ENCODE measurements at regions not wholly inside any gene's neighbourhood (a gene's known extent, or its start where the extent isn't known, plus 50 kb on each side); places are given as distances from the start of the nearest gene placed in this dataset.

DNA sequence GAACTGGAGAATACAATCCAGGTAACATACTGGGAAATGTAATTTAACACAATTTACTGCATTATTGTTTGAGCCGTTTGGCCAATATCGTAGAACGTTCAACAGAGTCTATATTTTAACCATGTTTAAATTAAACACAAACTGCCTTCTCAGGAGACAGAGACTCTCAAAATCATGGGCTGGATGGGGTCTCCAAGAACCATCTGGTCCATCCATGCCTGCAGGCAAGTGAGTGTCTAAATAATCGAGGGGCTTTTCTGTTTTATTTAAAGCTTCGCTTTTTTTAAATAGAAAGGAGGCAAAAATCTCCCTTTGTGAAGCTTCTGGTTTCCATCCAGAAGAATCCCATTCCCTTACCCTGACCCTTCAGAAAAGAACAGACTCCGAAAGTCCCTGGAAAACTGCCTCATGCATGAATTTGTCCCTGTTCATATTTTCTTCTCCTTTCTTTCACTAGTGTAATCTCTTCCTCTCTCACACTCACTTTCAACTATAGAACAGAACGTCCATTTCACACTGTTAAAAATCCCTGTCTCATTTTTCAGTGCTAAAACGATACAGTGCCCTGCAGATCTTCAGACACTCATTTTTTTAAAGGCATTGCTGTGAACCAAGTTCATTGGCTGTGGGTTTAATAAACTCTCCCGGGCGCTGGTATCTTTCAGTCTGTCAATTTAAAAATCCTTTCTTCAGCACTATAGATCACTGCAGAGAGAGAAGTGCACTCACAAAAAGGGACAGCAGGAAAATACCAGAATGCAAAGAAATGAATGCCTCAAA is 111.4 kb upstream of the TOM1L1 start:
- TF ChIP-seq, protein P1, sequence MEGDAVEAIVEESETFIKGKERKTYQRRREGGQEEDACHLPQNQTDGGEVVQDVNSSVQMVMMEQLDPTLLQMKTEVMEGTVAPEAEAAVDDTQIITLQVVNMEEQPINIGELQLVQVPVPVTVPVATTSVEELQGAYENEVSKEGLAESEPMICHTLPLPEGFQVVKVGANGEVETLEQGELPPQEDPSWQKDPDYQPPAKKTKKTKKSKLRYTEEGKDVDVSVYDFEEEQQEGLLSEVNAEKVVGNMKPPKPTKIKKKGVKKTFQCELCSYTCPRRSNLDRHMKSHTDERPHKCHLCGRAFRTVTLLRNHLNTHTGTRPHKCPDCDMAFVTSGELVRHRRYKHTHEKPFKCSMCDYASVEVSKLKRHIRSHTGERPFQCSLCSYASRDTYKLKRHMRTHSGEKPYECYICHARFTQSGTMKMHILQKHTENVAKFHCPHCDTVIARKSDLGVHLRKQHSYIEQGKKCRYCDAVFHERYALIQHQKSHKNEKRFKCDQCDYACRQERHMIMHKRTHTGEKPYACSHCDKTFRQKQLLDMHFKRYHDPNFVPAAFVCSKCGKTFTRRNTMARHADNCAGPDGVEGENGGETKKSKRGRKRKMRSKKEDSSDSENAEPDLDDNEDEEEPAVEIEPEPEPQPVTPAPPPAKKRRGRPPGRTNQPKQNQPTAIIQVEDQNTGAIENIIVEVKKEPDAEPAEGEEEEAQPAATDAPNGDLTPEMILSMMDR (IDR thresholded peaks at IDR 0.05; ENCODE audit: unreplicated experiment) = no peak
- no peaks in the 10 kb centered on the region for H3K9me3 Mint-ChIP-seq (ENCODE audit: unreplicated experiment)
- no peaks in the 10 kb centered on the region for H3K36me3 Mint-ChIP-seq (ENCODE audit: insufficient read depth, unreplicated experiment)
- BruUV-seq (replicated peaks) = no TSS peak
- CTCF ChIA-PET = no interaction called here
- intact Hi-C loops (cut with micrococcal nuclease) = no loop called here
- POLR2A ChIA-PET = interaction anchor here (0.5 kb wide), 1 partner anchor 15 kb away, joined by 3 read pairs; no protein-coding TSS in a partner anchor
- no peak overlapping the region for H3K27ac Mint-ChIP-seq (ENCODE audit: low read depth, unreplicated experiment)
- H3K27me3 Mint-ChIP-seq (ENCODE audit: insufficient read depth, unreplicated experiment) = no peaks in the 10 kb centered on the region
- DNase-seq (ENCODE audit: unreplicated experiment) = no peak
- H3K4me1 Mint-ChIP-seq (ENCODE audit: insufficient read depth, unreplicated experiment) = no peaks in the 10 kb centered on the region
- H3K4me3 Mint-ChIP-seq (ENCODE audit: unreplicated experiment) = no peak overlapping the region

DNA sequence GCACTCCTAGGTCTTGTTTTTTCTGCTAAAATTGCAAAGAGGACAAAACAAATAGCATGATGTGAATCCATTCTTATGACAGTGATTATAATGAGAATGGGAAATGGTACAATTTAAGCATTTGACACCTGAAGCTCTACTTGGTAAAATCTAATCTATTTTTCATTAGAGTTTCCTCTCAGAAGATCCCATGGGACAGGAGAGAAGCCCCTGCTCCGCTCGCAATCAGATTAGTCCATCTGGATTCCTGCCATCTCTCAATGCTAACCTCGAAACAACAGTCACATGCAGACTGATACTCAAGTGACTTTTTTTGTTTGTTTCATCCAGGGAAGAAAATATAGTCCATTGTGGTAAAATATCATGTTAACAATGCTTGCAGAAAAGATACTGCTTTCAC is 107.4 kb upstream of the TOM1L1 start:
- Mint-ChIP-seq H3K27me3 (ENCODE audit: insufficient read depth, unreplicated experiment) (no peaks in the 10 kb centered on the region), H3K4me1 (ENCODE audit: insufficient read depth, unreplicated experiment) (no peaks in the 10 kb centered on the region), H3K36me3 (ENCODE audit: insufficient read depth, unreplicated experiment) (no peaks in the 10 kb centered on the region), H3K9me3 (ENCODE audit: unreplicated experiment) (no peaks in the 10 kb centered on the region), H3K27ac (ENCODE audit: low read depth, unreplicated experiment) (no peak overlapping the region), H3K4me3 (ENCODE audit: unreplicated experiment) (no peak overlapping the region)
- no peak for DNase-seq (ENCODE audit: unreplicated experiment)
- no TSS peak for BruUV-seq (replicated peaks)
- POLR2A ChIA-PET = no interaction called here
- TF ChIP-seq, protein P1 (IDR thresholded peaks at IDR 0.05; ENCODE audit: unreplicated experiment) = no peak
- CTCF ChIA-PET = interaction anchor here (1.3 kb wide), 1 partner anchor 367 kb away, joined by 3 read pairs; no protein-coding TSS in a partner anchor
- intact Hi-C loops (cut with micrococcal nuclease) = no loop called here

DNA sequence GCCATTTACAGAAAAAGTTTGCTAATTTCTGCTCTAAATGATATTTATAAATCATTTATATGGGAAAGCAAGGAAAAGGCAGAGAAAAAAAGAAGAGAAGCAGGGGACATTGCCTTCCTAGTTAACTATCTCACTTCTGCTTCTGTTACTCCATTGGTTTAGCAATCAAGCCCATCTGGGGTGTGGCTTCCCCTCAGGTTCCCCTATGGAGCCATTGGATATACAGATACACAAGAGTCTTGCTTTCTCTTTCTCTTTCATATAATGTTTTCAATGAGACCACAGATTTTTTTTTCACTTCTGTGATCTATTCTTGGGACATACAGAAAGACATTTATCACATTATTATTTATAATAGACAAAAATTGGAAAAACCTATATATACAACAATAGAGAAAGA is 105.6 kb upstream of the TOM1L1 start:
- intact Hi-C loops (cut with micrococcal nuclease) = no loop called here
- TF ChIP-seq, protein P1 (IDR thresholded peaks at IDR 0.05; ENCODE audit: unreplicated experiment) = no peak
- H3K36me3 Mint-ChIP-seq (ENCODE audit: insufficient read depth, unreplicated experiment) = no peaks in the 10 kb centered on the region
- H3K27ac Mint-ChIP-seq (ENCODE audit: low read depth, unreplicated experiment) = no peak overlapping the region
- H3K27me3 Mint-ChIP-seq (ENCODE audit: insufficient read depth, unreplicated experiment) = no peaks in the 10 kb centered on the region
- ChIA-PET POLR2A (interaction anchor here (1.4 kb wide), 1 partner anchor 9 kb away, joined by 3 read pairs; no protein-coding TSS in a partner anchor), CTCF (no interaction called here)
- no peaks in the 10 kb centered on the region for H3K9me3 Mint-ChIP-seq (ENCODE audit: unreplicated experiment)
- no peak for DNase-seq (ENCODE audit: unreplicated experiment)
- no peaks in the 10 kb centered on the region for H3K4me1 Mint-ChIP-seq (ENCODE audit: insufficient read depth, unreplicated experiment)
- BruUV-seq (replicated peaks) = no TSS peak
- no peak overlapping the region for H3K4me3 Mint-ChIP-seq (ENCODE audit: unreplicated experiment)

DNA sequence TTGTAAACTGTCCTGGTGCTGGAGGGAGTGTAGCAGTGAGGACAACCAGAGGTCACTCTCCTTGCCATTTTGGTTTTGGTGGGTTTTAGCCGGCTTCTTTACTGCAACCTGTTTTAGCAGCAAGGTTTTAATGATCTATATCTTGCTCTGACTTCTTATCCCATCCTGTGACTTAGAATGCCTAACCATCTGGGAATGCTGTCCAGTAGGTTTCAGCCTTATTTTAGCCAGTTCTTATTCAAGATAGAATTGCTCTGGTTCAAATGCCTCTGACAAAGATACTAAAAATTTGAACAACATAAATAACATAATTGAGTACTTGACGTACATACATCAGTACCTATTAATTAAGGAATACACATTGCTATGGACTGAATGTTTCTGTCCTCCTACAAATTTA is 93.3 kb upstream of the TOM1L1 start:
- Mint-ChIP-seq H3K27me3 (ENCODE audit: insufficient read depth, unreplicated experiment) (no peaks in the 10 kb centered on the region), H3K36me3 (ENCODE audit: insufficient read depth, unreplicated experiment) (no peaks in the 10 kb centered on the region), H3K4me3 (ENCODE audit: unreplicated experiment) (no peak overlapping the region), H3K27ac (ENCODE audit: low read depth, unreplicated experiment) (no peak overlapping the region), H3K9me3 (ENCODE audit: unreplicated experiment) (peaks cover 7% of the 10 kb centered on the region), H3K4me1 (ENCODE audit: insufficient read depth, unreplicated experiment) (peaks cover 12% of the 10 kb centered on the region)
- TF ChIP-seq, protein P1 (IDR thresholded peaks at IDR 0.05; ENCODE audit: unreplicated experiment) = no peak
- no TSS peak for BruUV-seq (replicated peaks)
- CTCF ChIA-PET = no interaction called here
- no peak for DNase-seq (ENCODE audit: unreplicated experiment)
- POLR2A ChIA-PET = no interaction called here
- intact Hi-C loops (cut with micrococcal nuclease) = no loop called here

All from MCF 10A (cell line).